ENCODE measurements at regions not wholly inside any gene's neighbourhood (a gene's known extent, or its start where the extent isn't known, plus 50 kb on each side); places are given as distances from the start of the nearest gene placed in this dataset.

- no peak overlapping the region for H3K4me3 ChIP-seq
- no peak overlapping the region for H3K27ac ChIP-seq
Observed at GRCh38 chr9:134967547-134967930, 49.8 kb upstream of the FCN1 start.

GRCh38 chr9:134968011-134968822 lies 50.5 kb upstream of the FCN1 start:
- Histone ChIP-seq H3K27ac (no peak overlapping the region), H3K4me3 (no peak overlapping the region)

- no peak overlapping the region for H3K4me3 ChIP-seq
- no peak overlapping the region for H3K27ac ChIP-seq
Observed at GRCh38 chr9:134968823-134969090, 51.0 kb upstream of the FCN1 start.

GRCh38 chr9:134969156-134970045 lies 51.7 kb upstream of the FCN1 start:
- H3K27ac ChIP-seq: no peak overlapping the region

GRCh38 chr9:134970198-134970597 lies 52.5 kb upstream of the FCN1 start:
- no peak overlapping the region for H3K27ac ChIP-seq

More at GRCh38 chr9:134969156-134970045, 51.7 kb upstream of the FCN1 start:
- H3K4me3 ChIP-seq: no peak overlapping the region

GRCh38 chr9:134970719-134971118 lies 53.0 kb upstream of the FCN1 start:
- Histone ChIP-seq H3K27ac (no peak overlapping the region), H3K4me3 (no peak overlapping the region)

More at GRCh38 chr9:134970198-134970597, 52.5 kb upstream of the FCN1 start:
- no peak overlapping the region for H3K4me3 ChIP-seq

- H3K27ac ChIP-seq: no peak overlapping the region
- no peak overlapping the region for H3K4me3 ChIP-seq
Observed at GRCh38 chr9:134971196-134971595, 53.5 kb upstream of the FCN1 start.

- no peak overlapping the region for H3K4me3 ChIP-seq
- H3K27ac ChIP-seq: no peak overlapping the region
Observed at GRCh38 chr9:134971696-134972095, 54.0 kb upstream of the FCN1 start.

GRCh38 chr9:134972140-134972539 lies 54.4 kb upstream of the FCN1 start:
- no peak overlapping the region for H3K4me3 ChIP-seq
- no peak overlapping the region for H3K27ac ChIP-seq

- H3K27ac ChIP-seq: no peak overlapping the region
- no peak overlapping the region for H3K4me3 ChIP-seq
Observed at GRCh38 chr9:134975253-134975652, 57.5 kb upstream of the FCN1 start.

- no peak overlapping the region for H3K27ac ChIP-seq
Observed at GRCh38 chr9:134976403-134976802, 58.7 kb upstream of the FCN1 start.

GRCh38 chr9:134978272-134978671 lies 60.6 kb upstream of the FCN1 start:
- H3K27ac ChIP-seq: no peak overlapping the region

More at GRCh38 chr9:134976403-134976802, 58.7 kb upstream of the FCN1 start:
- no peak overlapping the region for H3K4me3 ChIP-seq

GRCh38 chr9:134980516-134980915 lies 62.8 kb upstream of the FCN1 start:
- Histone ChIP-seq H3K4me3 (no peak overlapping the region), H3K27ac (no peak overlapping the region)

More at GRCh38 chr9:134978272-134978671, 60.6 kb upstream of the FCN1 start:
- no peak overlapping the region for H3K4me3 ChIP-seq

GRCh38 chr9:134980991-134981390 lies 63.3 kb upstream of the FCN1 start:
- H3K27ac ChIP-seq: no peak overlapping the region
- H3K4me3 ChIP-seq: no peak overlapping the region

- no peak overlapping the region for H3K4me3 ChIP-seq
- H3K27ac ChIP-seq: no peak overlapping the region
Observed at GRCh38 chr9:134981829-134982228, 64.1 kb upstream of the FCN1 start.

GRCh38 chr9:134982311-134982710 lies 64.6 kb upstream of the FCN1 start:
- Histone ChIP-seq H3K4me3 (no peak overlapping the region), H3K27ac (no peak overlapping the region)

- no peak overlapping the region for H3K4me3 ChIP-seq
Observed at GRCh38 chr9:134983074-134983473, 65.4 kb upstream of the FCN1 start.

GRCh38 chr9:134983506-134984371 lies 66.0 kb upstream of the FCN1 start:
- Histone ChIP-seq H3K27ac (no peak overlapping the region), H3K4me3 (no peak overlapping the region)

More at GRCh38 chr9:134983074-134983473, 65.4 kb upstream of the FCN1 start:
- H3K27ac ChIP-seq: no peak overlapping the region

- H3K27ac ChIP-seq: no peak overlapping the region
- H3K4me3 ChIP-seq: no peak overlapping the region
Observed at GRCh38 chr9:134984372-134985265, 66.9 kb upstream of the FCN1 start.
